ENCODE measurements at regions not wholly inside any gene's neighbourhood (a gene's known extent, or its start where the extent isn't known, plus 50 kb on each side); places are given as distances from the start of the nearest gene placed in this dataset.

- Histone ChIP-seq H3K27ac (no peak overlapping the region), H3K36me3 (no peaks in the 10 kb centered on the region), H3K27me3 (no peaks in the 10 kb centered on the region), H3K9me3 (no peaks in the 10 kb centered on the region), H3K4me1 (no peaks in the 10 kb centered on the region), H3K4me3 (no peak overlapping the region)
- TF ChIP-seq POLR2AphosphoS5 (IDR thresholded peaks at IDR 0.05) (no peak), CTCF (IDR thresholded peaks at IDR 0.05) (no peak), POLR2A (IDR thresholded peaks at IDR 0.05) (no peak)
- WGBS, 2 donors, result 64 to 75% methylated on average over 1 of the region's 1 CpG
- intact Hi-C loops (cut with DNase I), result no loop called here
- no peak for DNase-seq
These were observed 390.0 kb upstream of the RPS6KA3 start for GRCh38 chrX:20656721-20657120.

GRCh38 chrX:20654596-20655106 lies 387.9 kb upstream of the RPS6KA3 start:
- Histone ChIP-seq H3K4me1 (no peaks in the 10 kb centered on the region), H3K36me3 (no peaks in the 10 kb centered on the region), H3K9me3 (no peaks in the 10 kb centered on the region), H3K27me3 (no peaks in the 10 kb centered on the region), H3K27ac (no peak overlapping the region), H3K4me3 (no peak overlapping the region)
- intact Hi-C loops (cut with DNase I), result no loop called here
- TF ChIP-seq POLR2AphosphoS5 (IDR thresholded peaks at IDR 0.05), result no peak
- TF ChIP-seq POLR2A (IDR thresholded peaks at IDR 0.05), result no peak
- no peak for TF ChIP-seq EP300 (IDR thresholded peaks at IDR 0.05)
- TF ChIP-seq CTCF (IDR thresholded peaks at IDR 0.05), result no peak
- no peak for DNase-seq
- WGBS, 2 donors, result 64 to 84% methylated on average over 1 of the region's 1 CpG

- H3K36me3 ChIP-seq, result no peaks in the 10 kb centered on the region
- no peak for DNase-seq
- H3K9me3 ChIP-seq, result no peaks in the 10 kb centered on the region
- H3K4me1 ChIP-seq, result no peaks in the 10 kb centered on the region
- no peak for TF ChIP-seq POLR2AphosphoS5 (IDR thresholded peaks at IDR 0.05)
- no peak for TF ChIP-seq POLR2A (IDR thresholded peaks at IDR 0.05)
- TF ChIP-seq EP300 (IDR thresholded peaks at IDR 0.05), result no peak
- intact Hi-C loops (cut with DNase I), result no loop called here
- H3K27ac ChIP-seq, result no peak overlapping the region
- H3K4me3 ChIP-seq, result no peak overlapping the region
- no peaks in the 10 kb centered on the region for H3K27me3 ChIP-seq
These were observed 386.4 kb upstream of the RPS6KA3 start for GRCh38 chrX:20653070-20653469.

GRCh38 chrX:20641954-20642353 lies 375.2 kb upstream of the RPS6KA3 start:
- no peaks in the 10 kb centered on the region for H3K9me3 ChIP-seq
- no peak overlapping the region for H3K4me3 ChIP-seq
- H3K4me1 ChIP-seq, result no peaks in the 10 kb centered on the region
- H3K27ac ChIP-seq, result no peak overlapping the region
- WGBS, 2 donors, result 65 to 83% methylated on average over 1 of the region's 1 CpG
- H3K36me3 ChIP-seq, result no peaks in the 10 kb centered on the region
- intact Hi-C loops (cut with DNase I), result no loop called here
- TF ChIP-seq POLR2AphosphoS5 (IDR thresholded peaks at IDR 0.05) (no peak), POLR2A (IDR thresholded peaks at IDR 0.05) (no peak), CTCF (IDR thresholded peaks at IDR 0.05) (no peak), EP300 (IDR thresholded peaks at IDR 0.05) (no peak)
- DNase-seq, result no peak
- no peaks in the 10 kb centered on the region for H3K27me3 ChIP-seq

- no peak for DNase-seq
- intact Hi-C loops (cut with DNase I), result no loop called here
- TF ChIP-seq EP300 (IDR thresholded peaks at IDR 0.05) (no peak), CTCF (IDR thresholded peaks at IDR 0.05) (no peak), POLR2AphosphoS5 (IDR thresholded peaks at IDR 0.05) (no peak), POLR2A (IDR thresholded peaks at IDR 0.05) (no peak)
- Histone ChIP-seq H3K4me3 (no peak overlapping the region), H3K9me3 (no peaks in the 10 kb centered on the region), H3K4me1 (no peaks in the 10 kb centered on the region), H3K36me3 (no peaks in the 10 kb centered on the region), H3K27ac (no peak overlapping the region), H3K27me3 (no peaks in the 10 kb centered on the region)
- WGBS, 2 donors, result 56 to 64% methylated on average over 2 of the region's 2 CpGs
These were observed 372.4 kb upstream of the RPS6KA3 start for GRCh38 chrX:20639115-20639514.

All from sigmoid colon (tissue), 6 donors.